H1 (cell line): ENCODE measurements at regions not wholly inside any gene's neighbourhood (a gene's known extent, or its start where the extent isn't known, plus 50 kb on each side); places are given as distances from the start of the nearest gene placed in this dataset.

ENCODE experiments used
- CTCF ChIA-PET: fragments of 300-600 bp; sonication (Branson Sonifier 250); formaldehyde crosslinking; loops from one replicate; lab custom pipeline; 2021; ENCODE audit not compliant: partially characterized antibody; lab: Charles Lee
- POLR2A ChIA-PET: fragments of 300-600 bp; sonication (Branson Sonifier 250); formaldehyde crosslinking; loops from one replicate; lab custom pipeline; 2021; ENCODE audit warnings: inconsistent platforms; ENCODE audit not compliant: partially characterized antibody; lab: Charles Lee
- DNase-seq, 2 experiments: peaks; one replicate each; pipeline versions ENCODE4 v3.0.0 to v3.0.0-alpha.2; 2010 to 2022; ENCODE audit warnings: low spot score in 2 of 2, low read depth in 1 of 2, mixed read lengths in 1 of 2
- FAIRE-seq: peaks from 2 replicates; lab custom pipeline; 2011; peaks lifted over from hg19 to GRCh38; lab: Jason Lieb, UNC
- H2AFZ ChIP-seq: 2 replicates; pipeline ENCODE4 v1.8.1; 2012; ENCODE audit warnings: low read length, inconsistent platforms
- H2AK5ac ChIP-seq: 2 replicates; pipeline ENCODE4 v1.6.1; 2013; ENCODE audit warnings: low read depth, low read length
- H2BK120ac ChIP-seq: replicated peaks from 2 replicates; pipeline ENCODE3; 2013; ENCODE audit warnings: low read depth, low read length, inconsistent platforms
- H2BK12ac ChIP-seq: 2 replicates; pipeline ENCODE4 v1.6.1; 2013; ENCODE audit warnings: low read depth, low read length
- H2BK15ac ChIP-seq: 2 replicates; pipeline ENCODE4 v1.6.1; 2013; ENCODE audit warnings: low read length
- H2BK20ac ChIP-seq: 2 replicates; pipeline ENCODE4 v1.6.1; 2013; ENCODE audit warnings: low read length
- H2BK5ac ChIP-seq: 2 replicates; pipeline ENCODE4 v1.6.1; 2013; ENCODE audit warnings: low read depth, low read length
- H3K14ac ChIP-seq: 2 replicates; pipeline ENCODE4 v1.6.1; 2013; ENCODE audit warnings: inconsistent platforms; ENCODE audit not compliant: insufficient read length
- H3K18ac ChIP-seq: 2 replicates; pipeline ENCODE4 v1.6.1; 2013; ENCODE audit warnings: low read length; ENCODE audit errors: extremely low read depth
- H3K23ac ChIP-seq: 2 replicates; pipeline ENCODE4 v1.6.1; 2013; ENCODE audit warnings: inconsistent platforms; ENCODE audit not compliant: insufficient read length
- H3K23me2 ChIP-seq: 2 replicates; pipeline ENCODE4 v1.6.1; 2013; ENCODE audit warnings: low read depth, low read length
- H3K27ac ChIP-seq: 2 replicates; pipeline ENCODE4 v1.6.1; 2011; ENCODE audit warnings: low read depth, low read length, inconsistent platforms
- H3K27me3 ChIP-seq, 4 experiments: replicated peaks in 1 of 4; 1 replicate in 1 of 4; 2 replicates in 3 of 4; pipeline versions ENCODE4 v1.6.1 to v1.8.1; 2011 to 2013; ENCODE audit warnings: low read length in 3 of 4, mild to moderate bottlenecking in 3 of 4, inconsistent platforms in 2 of 4, mixed read lengths in 2 of 4, moderate library complexity in 1 of 4; ENCODE audit not compliant: control insufficient read depth in 3 of 4, insufficient read depth in 3 of 4; ENCODE audit errors: extremely low read depth in 1 of 4
- H3K36me3 ChIP-seq, 4 experiments: 2 replicates each; pipeline versions ENCODE4 v1.6.1 to v1.8.1; 2011 to 2013; ENCODE audit warnings: mild to moderate bottlenecking in 4 of 4, low read length in 3 of 4, moderate library complexity in 2 of 4, control low read depth in 1 of 4, inconsistent platforms in 1 of 4; ENCODE audit not compliant: insufficient read depth in 4 of 4, control insufficient read depth in 2 of 4
- H3K4ac ChIP-seq: replicated peaks from 2 replicates; pipeline ENCODE3; 2013; ENCODE audit warnings: low read length, low read depth, mixed read lengths, inconsistent platforms; ENCODE audit not compliant: insufficient read length
- H3K4me1 ChIP-seq, 4 experiments: replicated peaks in 1 of 4; 1 replicate in 1 of 4; 2 replicates in 3 of 4; pipeline versions ENCODE4 v1.6.1 to v1.8.1; 2011 to 2013; ENCODE audit warnings: low read length in 3 of 4, inconsistent platforms in 2 of 4, mixed read lengths in 1 of 4; ENCODE audit not compliant: insufficient read depth in 4 of 4, control insufficient read depth in 3 of 4
- H3K4me2 ChIP-seq, 2 experiments: 2 replicates each; pipeline versions ENCODE4 v1.6.1 to v1.8.1; 2011 to 2013; ENCODE audit warnings: low read depth in 2 of 2, low read length in 2 of 2, control low read depth in 1 of 2, inconsistent platforms in 1 of 2, mild to moderate bottlenecking in 1 of 2; ENCODE audit not compliant: insufficient read depth in 1 of 2
- H3K4me3 ChIP-seq, 4 experiments: fragments of 200-600, 300-600 bp in 1 of 4; sonication (generic), shearing (Covaris generic), sonication (Bioruptor Twin) in 1 of 4; 2 replicates each; pipeline versions ENCODE4 v1.5.1 to v1.8.1; 2011 to 2016; ENCODE audit warnings: low read length in 4 of 4, low read depth in 3 of 4, control low read depth in 2 of 4, inconsistent platforms in 2 of 4, mild to moderate bottlenecking in 2 of 4, mixed read lengths in 1 of 4, moderate library complexity in 1 of 4; ENCODE audit not compliant: insufficient read depth in 2 of 4; ENCODE audit errors: extremely low read depth in 1 of 4
- H3K56ac ChIP-seq: replicated peaks from 2 replicates; pipeline ENCODE3; 2013; ENCODE audit warnings: low read depth, mild to moderate bottlenecking, mixed read lengths, low read length, inconsistent platforms; ENCODE audit not compliant: insufficient read length
- H3K79me1 ChIP-seq: 2 replicates; pipeline ENCODE4 v1.6.1; 2013; ENCODE audit warnings: low read depth, low read length, control low read depth
- H3K79me2 ChIP-seq, 2 experiments: 2 replicates each; pipeline versions ENCODE4 v1.6.1 to v1.8.1; 2012 to 2013; ENCODE audit warnings: low read length in 2 of 2, mild to moderate bottlenecking in 2 of 2, inconsistent platforms in 1 of 2; ENCODE audit not compliant: insufficient read depth in 2 of 2, control insufficient read depth in 1 of 2
- H3K9ac ChIP-seq, 4 experiments: replicated peaks in 1 of 4; 1 replicate in 1 of 4; 2 replicates in 3 of 4; pipeline versions ENCODE4 v1.6.1 to v1.8.1; 2011 to 2013; ENCODE audit warnings: low read depth in 3 of 4, low read length in 3 of 4, control low read depth in 2 of 4, mild to moderate bottlenecking in 2 of 4, moderate library complexity in 2 of 4, inconsistent platforms in 1 of 4; ENCODE audit errors: extremely low read depth in 1 of 4
- H3K9me3 ChIP-seq, 2 experiments: 2 replicates each; pipeline versions ENCODE4 v1.6.1 to v1.8.1; 2012 to 2013; ENCODE audit warnings: mild to moderate bottlenecking in 2 of 2, moderate library complexity in 2 of 2, control low read depth in 1 of 2, inconsistent platforms in 1 of 2, low read depth in 1 of 2, low read length in 1 of 2, mixed read lengths in 1 of 2; ENCODE audit not compliant: insufficient read depth in 2 of 2
- H4K20me1 ChIP-seq, 2 experiments: replicated peaks in 1 of 2; 2 replicates each; pipeline versions ENCODE3 to v1.8.1; 2011 to 2013; ENCODE audit warnings: inconsistent platforms in 2 of 2, low read length in 2 of 2, mild to moderate bottlenecking in 1 of 2; ENCODE audit not compliant: insufficient read depth in 2 of 2, control insufficient read depth in 1 of 2
- H4K5ac ChIP-seq: 2 replicates; pipeline ENCODE4 v1.6.1; 2013; ENCODE audit warnings: low read length, low read depth, mixed read lengths, inconsistent platforms; ENCODE audit not compliant: insufficient read length
- H4K8ac ChIP-seq: 2 replicates; pipeline ENCODE4 v1.8.0; 2013; ENCODE audit warnings: mild to moderate bottlenecking, moderate library complexity, low read length, inconsistent platforms; ENCODE audit not compliant: insufficient read depth; ENCODE audit errors: extremely low read depth
- H4K91ac ChIP-seq: replicated peaks from 2 replicates; pipeline ENCODE3; 2013; ENCODE audit warnings: low read length, mixed read lengths, inconsistent platforms; ENCODE audit not compliant: insufficient read length
- KDM4A ChIP-seq: IDR thresholded peaks from one replicate; pipeline ENCODE4 v1.7.1; 2012; ENCODE audit warnings: low read depth, mild to moderate bottlenecking, moderate library complexity, low read length, inconsistent platforms; ENCODE audit not compliant: severe bottlenecking
- WGBS, 2 experiments: shearing (Covaris generic) in 1 of 2; methylation state at CpG; one replicate each; pipeline versions ENCODE4 v1.1.6 to v1.1.7; 2013 to 2015; ENCODE audit warnings: low lambda C conversion rate in 2 of 2, mixed read lengths in 2 of 2, inconsistent platforms in 1 of 2, low coverage in 1 of 2, missing lambda C conversion rate in 1 of 2; ENCODE audit not compliant: insufficient replicate concordance in 2 of 2, insufficient coverage in 1 of 2, insufficient read length in 1 of 2; ENCODE audit errors: extremely low coverage in 1 of 2, missing lambda C conversion rate in 1 of 2; 5-methylcytosine and 5-hydroxymethylcytosine counted together

GRCh38 chr16:55272744-55273143, 51.3 kb upstream of the IRX6 start:
- Histone ChIP-seq H4K8ac (no peak overlapping the region), H3K4me3 (no peak overlapping the region), H3K9ac (no peak overlapping the region), H3K4me1 (no peaks in the 10 kb centered on the region), H3K56ac (no peak overlapping the region), H3K23ac (no peak overlapping the region), H2AK5ac (no peak overlapping the region), H2BK5ac (no peak overlapping the region), H3K79me1 (no peaks in the 10 kb centered on the region), H2BK15ac (no peak overlapping the region), H4K91ac (no peak overlapping the region), H4K5ac (no peak overlapping the region), H3K27me3 (no peaks in the 10 kb centered on the region), H3K23me2 (peaks cover 4% of the 10 kb centered on the region; the same call in 1 of the 2 replicates), H2BK120ac (no peak overlapping the region), H3K4ac (no peak overlapping the region), H2BK12ac (no peak overlapping the region), H3K9me3 (no peaks in the 10 kb centered on the region), H3K27ac (no peak overlapping the region), H3K18ac (no peak overlapping the region), H3K14ac (no peak overlapping the region), H4K20me1 (peaks cover 0 to 2% of the 10 kb centered on the region in 2 experiments), H2BK20ac (no peak overlapping the region), H3K79me2 (no peaks in the 10 kb centered on the region; a peak in 1 of 4 replicates), H3K36me3 (no peaks in the 10 kb centered on the region), H2AFZ (no peak overlapping the region), H3K4me2 (no peak overlapping the region)
- WGBS, 2 experiments: 86% methylated on average over 1 of the region's 1 CpG; no CpG with 5 or more reads in 1 of the 2 experiments
- DNase-seq (no peak), FAIRE-seq (no peak)
- CTCF ChIA-PET: interaction anchor here (1.2 to 1.4 kb wide), 2 partner anchors 12 to 315 kb away, joined by 3 read pairs; no protein-coding TSS in a partner anchor
- no peak for TF ChIP-seq KDM4A
- POLR2A ChIA-PET: no interaction called here
